ENCODE measurements at regions not wholly inside any gene's neighbourhood (a gene's known extent, or its start where the extent isn't known, plus 50 kb on each side); places are given as distances from the start of the nearest gene placed in this dataset.
"Not testable (repeated sequence)": the region's sequence is repeated elsewhere in the genome, so short reads cannot be mapped to it uniquely, and the experiment has no call there.

DNA sequence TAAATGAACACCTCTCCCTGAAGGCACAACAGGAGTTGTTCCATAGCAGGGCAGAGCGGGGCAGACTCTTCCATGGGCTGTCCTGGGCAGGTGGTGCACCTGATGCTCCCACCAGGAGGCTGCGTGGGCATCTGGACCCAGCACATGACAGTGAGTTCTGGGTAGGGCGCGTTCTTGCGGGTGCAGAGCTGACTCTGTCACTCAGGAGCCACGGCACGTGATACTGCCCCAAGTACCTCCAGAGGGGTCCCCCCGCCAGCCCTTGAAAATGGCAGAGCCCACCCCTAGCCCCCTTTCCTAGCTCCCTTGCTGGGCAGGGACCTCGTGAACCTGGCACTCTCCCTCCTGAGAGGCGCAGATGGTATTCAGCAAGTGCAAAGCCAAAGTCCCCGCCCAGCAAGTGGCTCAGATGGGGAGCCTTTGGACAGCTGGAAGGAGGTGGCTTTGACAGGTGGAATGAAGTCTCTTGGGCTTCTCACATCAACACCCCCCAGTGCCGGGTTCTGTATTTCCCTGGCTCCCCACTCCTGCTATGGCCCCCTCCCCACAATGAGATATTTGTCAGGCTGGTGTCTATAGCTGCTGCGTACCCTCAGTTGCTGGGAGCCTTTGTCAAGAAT is 172.1 kb downstream of the TBC1D2B start:
- Histone ChIP-seq H3K36me3 (no peaks in the 10 kb centered on the region), H3K9me3 (no peaks in the 10 kb centered on the region), H3K4me3 (no peak overlapping the region), H3K27ac (no peak overlapping the region), H3K27me3 (no peaks in the 10 kb centered on the region), H3K4me1 (peaks cover 0 to 5% of the 10 kb centered on the region in 2 donors)
- TF ChIP-seq, protein P1, sequence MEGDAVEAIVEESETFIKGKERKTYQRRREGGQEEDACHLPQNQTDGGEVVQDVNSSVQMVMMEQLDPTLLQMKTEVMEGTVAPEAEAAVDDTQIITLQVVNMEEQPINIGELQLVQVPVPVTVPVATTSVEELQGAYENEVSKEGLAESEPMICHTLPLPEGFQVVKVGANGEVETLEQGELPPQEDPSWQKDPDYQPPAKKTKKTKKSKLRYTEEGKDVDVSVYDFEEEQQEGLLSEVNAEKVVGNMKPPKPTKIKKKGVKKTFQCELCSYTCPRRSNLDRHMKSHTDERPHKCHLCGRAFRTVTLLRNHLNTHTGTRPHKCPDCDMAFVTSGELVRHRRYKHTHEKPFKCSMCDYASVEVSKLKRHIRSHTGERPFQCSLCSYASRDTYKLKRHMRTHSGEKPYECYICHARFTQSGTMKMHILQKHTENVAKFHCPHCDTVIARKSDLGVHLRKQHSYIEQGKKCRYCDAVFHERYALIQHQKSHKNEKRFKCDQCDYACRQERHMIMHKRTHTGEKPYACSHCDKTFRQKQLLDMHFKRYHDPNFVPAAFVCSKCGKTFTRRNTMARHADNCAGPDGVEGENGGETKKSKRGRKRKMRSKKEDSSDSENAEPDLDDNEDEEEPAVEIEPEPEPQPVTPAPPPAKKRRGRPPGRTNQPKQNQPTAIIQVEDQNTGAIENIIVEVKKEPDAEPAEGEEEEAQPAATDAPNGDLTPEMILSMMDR (IDR thresholded peaks at IDR 0.05) = no peak
- DNase-seq (ENCODE audit: low spot score) = no peak

DNA sequence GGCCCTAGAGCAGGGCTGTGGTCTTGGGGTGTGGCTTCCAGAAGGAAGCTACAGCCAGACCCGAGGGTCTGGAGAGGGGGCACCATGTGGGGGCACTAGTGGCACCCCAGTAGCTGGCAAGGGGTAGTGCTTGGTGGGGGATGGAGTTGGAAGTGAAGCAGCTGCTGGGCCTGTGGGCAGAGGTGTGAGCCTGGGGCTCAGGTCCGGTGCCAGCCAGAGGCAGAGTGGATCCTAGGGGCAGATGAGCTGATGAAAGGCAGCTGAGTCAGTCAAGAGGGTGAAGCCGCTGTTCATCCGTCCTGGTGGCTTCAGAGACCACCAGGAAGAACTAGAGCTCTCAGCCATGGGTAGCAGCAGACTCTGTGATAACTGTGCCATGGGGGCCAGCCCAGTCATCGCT is 172.6 kb downstream of the TBC1D2B start:
- H3K4me1 ChIP-seq = no peaks in the 10 kb centered on the region
- DNase-seq (ENCODE audit: low spot score) = no peak
- no peak overlapping the region for H3K27ac ChIP-seq
- no peaks in the 10 kb centered on the region for H3K27me3 ChIP-seq
- H3K9me3 ChIP-seq = no peaks in the 10 kb centered on the region
- TF ChIP-seq, protein P1 (IDR thresholded peaks at IDR 0.05) = no peak
- H3K4me3 ChIP-seq = no peak overlapping the region
- no peaks in the 10 kb centered on the region for H3K36me3 ChIP-seq

DNA sequence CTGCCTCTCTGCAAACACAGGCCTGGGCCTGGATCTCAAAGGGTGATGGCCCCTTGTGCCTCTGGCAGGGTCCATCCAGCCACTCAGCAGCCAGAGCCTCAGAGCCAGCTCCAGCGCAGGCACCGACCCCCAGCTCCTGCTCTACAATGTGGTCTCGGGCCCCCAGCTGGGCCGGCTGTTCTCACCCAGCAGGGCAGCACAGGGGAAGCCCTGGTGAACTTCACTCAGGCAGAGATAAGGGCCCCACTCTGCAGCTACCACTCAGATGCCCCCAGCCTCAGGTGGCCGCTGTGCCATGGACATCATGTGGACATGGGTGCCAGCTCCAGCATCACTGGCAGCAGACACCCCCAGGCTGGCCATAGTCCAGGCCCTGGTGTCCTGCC is 173.1 kb downstream of the TBC1D2B start:
- no peaks in the 10 kb centered on the region for H3K36me3 ChIP-seq
- H3K9me3 ChIP-seq = no peaks in the 10 kb centered on the region
- DNase-seq (ENCODE audit: low spot score) = no peak
- no peaks in the 10 kb centered on the region for H3K4me1 ChIP-seq
- no peak overlapping the region for H3K27ac ChIP-seq
- TF ChIP-seq, protein P1 (IDR thresholded peaks at IDR 0.05) = no peak
- H3K4me3 ChIP-seq = no peak overlapping the region
- H3K27me3 ChIP-seq = no peaks in the 10 kb centered on the region

DNA sequence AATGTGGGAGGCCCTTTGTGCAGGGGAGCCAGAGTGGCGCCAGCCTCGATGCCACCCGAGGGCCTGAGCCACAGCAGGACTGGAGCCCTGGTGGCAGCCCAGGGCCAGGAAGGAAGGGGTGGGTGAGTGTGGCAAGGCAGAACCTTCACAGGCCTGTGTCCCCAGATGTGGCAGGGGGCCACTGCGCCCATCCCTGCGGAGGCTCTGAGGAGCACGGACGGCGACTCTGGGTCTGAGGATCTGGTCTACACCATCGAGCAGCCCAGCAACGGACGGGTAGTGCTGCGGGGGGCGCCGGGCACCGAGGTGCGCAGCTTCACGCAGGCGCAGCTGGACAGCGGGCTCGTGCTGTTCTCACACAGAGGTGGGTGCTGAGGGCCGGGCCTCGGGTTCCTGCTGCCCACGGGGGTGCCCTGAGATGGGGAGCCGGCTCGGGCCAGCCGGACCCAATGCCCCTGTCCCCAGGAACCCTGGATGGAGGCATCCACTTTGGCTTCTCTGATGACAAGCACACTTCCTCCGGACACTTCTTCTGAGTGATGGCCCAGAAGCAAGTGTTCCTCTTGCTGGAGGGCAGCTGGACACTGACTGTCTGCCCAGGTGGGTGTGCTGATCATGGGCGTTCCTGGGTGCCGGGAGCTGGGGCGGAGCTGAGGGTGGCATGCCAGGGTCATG is 173.6 kb downstream of the TBC1D2B start:
- not testable (repeated sequence) for DNase-seq (ENCODE audit: low spot score); H3K36me3 ChIP-seq; H3K4me3 ChIP-seq; H3K4me1 ChIP-seq; H3K27me3 ChIP-seq; H3K27ac ChIP-seq; H3K9me3 ChIP-seq

DNA sequence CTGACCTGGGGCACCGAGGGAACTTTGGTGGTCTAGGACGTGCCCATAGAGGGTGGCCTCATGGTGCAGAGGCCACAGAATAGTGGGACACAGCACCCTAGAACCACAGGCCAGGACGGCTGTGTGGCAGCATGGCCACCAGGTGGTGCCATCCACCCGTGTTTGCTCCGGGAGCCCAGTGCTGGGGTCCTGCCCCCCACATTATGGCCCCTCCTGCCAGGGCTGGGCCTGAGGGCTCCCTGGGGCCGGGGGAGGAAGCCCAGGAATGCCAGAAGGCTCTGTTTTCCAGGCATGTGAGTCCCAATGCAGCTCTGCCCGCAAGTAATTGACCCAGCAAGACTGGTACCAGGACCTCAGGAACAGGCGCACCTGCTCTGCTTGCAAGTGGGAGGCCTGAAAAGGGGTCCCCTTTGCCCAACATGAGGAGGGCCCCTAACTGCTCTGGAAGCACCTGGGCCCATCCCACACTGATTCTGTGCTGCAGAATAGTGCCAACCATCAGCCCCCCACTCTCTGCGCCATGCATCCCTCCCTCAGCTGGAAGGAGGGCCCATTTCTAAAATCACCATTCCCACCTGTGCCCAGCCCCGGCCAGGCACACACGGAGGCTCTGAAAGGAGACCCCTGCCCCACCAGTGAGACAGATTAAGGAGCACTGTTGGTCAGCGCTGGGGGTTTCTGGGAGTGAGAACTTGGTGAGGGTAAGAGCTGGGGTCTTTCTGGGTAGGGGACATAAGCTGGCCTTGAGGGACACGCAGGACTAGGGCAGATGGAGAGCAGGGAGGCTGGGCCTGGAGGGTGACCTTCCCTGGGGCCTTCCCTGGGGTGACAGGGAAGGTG is 174.4 kb downstream of the TBC1D2B start:
- H3K4me3 ChIP-seq; H3K27ac ChIP-seq; H3K4me1 ChIP-seq; H3K36me3 ChIP-seq; H3K27me3 ChIP-seq; H3K9me3 ChIP-seq; DNase-seq (ENCODE audit: low spot score): not testable (repeated sequence)
- TF ChIP-seq, protein P1 (IDR thresholded peaks at IDR 0.05) = peak; percentile 42 to 64
